HG02623 (cell line): ENCODE measurements at regions not wholly inside any gene's neighbourhood (a gene's known extent, or its start where the extent isn't known, plus 50 kb on each side); places are given as distances from the start of the nearest gene placed in this dataset.

Experiments
- ATAC-seq: cut with Tn5 transposase; IDR thresholded peaks from one replicate; pipeline ENCODE4 v1.9.1; 2021; ENCODE audit warnings: moderate library complexity; ENCODE audit not compliant: unreplicated experiment

DNA sequence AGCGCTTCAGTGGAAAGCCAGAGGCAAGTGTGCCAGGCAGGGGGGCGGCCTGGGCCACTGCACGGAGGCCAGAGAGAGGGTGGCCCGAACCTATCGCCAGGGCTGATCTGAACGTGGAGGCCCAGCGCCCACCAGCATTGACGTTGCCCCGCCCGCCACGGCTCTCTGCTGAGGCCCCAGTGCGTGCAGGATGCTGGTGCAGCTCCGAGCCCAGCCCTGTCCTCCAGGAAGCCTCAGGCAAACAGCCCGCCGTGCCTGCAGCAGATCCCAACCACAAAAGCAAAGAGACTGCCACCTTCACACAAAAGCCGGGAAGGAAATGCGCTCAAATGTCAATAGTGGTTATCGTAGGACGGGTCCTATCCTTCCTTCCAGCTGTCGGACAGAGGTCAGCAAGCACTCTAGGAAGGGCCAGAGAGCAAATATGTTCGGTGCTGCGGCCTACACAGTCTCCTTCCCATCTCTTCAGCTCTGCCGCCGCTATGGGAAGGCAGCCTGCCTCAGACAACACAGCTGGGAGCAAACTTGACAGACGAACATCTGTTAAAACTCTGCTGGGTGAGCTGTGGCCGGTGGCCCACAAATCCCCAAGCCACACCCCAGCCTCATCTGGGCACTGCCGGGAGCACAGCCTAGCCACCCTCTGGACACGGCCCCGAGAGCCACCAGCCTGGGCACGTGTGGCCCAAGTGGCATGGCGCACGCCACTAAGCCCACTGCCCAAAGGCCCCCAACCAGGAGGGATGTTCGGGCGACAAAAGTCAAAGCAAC lies 146.2 kb downstream of the CRYBB2 start:
- no peak for ATAC-seq

DNA sequence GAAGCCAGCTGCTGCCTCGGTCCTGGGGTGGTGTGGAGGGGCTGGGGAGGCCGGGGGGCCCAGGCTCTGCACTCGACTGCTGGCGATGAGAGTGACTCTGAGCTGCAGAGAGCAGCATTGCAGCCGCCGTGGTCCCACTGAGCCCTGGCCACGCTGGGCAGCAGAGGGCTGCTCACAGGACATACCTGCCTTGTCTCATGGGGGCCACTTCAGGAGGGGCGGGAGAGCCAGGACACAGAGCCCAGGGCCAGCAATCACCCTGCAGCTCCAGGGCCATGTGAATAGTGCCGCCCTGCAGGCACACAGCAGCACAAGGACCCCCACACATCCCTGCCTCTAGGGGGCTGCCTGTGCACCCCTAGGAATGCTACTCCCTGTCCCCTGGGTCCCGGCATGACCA lies 147.0 kb downstream of the CRYBB2 start:
- ATAC-seq: no peak

DNA sequence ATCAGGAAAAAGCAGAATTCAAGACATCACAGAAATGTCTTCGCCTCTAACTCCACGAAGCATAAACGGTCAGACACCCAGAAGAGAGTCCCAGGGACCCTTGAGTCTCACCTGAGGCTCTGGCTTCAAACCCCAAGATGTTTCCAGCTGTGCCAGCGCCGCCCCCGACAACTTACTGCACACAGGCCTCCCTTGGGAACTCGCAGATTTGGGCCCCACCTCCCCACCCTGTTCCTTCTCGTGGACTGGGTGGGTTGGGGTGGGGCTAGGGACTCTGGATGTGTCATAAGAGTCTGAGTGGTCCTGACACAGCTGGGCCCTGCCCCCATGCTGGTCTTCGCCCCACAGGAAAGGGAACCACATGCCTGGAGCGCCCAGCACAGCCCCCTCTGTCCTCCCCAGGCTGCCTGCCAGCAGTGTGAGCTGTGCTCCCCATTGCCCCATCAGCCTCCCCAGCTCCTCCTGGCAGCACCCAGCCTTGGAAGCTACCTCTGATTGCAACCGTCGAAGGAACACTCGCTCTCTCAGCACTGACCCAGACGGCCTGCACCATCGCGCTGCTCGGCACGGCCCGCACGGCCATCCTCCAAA lies 147.5 kb downstream of the CRYBB2 start:
- no peak for ATAC-seq

DNA sequence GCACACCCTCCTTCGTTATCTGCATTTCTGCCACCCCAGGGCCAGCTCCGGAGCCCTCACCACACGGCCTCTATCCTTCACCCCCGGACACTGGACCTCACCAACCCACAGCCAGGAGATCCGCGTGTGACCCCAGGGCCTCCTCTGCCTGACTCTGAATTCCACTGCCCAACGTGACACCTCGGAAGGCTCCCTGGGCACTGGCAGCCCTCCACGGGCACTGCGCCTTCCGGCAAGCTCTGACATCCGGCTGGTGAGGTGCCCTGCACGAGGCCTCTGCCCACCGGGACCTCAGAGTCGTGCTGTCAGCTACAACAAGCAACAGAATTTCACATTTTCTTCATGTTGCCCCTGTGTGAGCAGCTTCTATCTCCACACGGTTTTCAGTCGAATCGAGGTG lies 148.3 kb downstream of the CRYBB2 start:
- no peak for ATAC-seq

DNA sequence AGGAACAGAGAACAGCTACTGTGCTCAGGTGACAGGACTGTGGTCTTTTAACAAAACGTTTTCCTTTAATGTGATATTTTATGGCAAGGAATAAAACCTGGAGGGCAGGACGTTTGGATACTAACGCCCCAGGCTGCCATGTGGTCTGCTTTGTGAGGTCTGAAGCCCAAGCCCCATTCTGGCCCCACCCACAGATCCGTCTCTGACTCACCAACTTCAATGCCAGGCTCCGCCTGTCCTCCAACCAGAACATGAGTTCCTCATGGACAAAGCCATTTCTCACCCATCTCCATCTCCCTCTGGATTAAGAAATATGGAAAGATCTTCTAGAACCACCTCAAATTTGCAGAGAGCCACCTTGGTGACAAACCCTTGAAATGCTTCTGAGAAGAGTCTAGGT lies 148.8 kb downstream of the CRYBB2 start:
- no peak for ATAC-seq

DNA sequence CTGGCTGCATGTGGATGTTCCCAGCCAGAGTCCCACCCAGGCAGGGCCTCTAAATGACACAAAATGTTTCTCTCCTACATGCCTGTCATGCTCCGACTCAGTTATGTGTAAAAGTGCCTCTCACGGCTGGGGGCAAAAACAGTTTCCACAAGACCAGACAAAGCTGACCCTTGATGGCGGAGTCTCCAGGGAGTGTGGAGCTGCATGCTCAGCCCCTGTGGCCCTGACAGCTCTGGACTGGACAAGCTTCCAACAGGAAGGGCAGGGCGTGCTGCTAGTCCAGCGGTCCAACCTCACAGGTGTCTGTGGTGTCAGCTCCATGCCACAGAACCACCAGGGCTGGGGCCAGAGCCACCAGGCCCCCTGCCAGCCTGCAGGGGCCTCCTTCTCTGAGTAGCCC lies 149.6 kb downstream of the CRYBB2 start:
- ATAC-seq: no peak

DNA sequence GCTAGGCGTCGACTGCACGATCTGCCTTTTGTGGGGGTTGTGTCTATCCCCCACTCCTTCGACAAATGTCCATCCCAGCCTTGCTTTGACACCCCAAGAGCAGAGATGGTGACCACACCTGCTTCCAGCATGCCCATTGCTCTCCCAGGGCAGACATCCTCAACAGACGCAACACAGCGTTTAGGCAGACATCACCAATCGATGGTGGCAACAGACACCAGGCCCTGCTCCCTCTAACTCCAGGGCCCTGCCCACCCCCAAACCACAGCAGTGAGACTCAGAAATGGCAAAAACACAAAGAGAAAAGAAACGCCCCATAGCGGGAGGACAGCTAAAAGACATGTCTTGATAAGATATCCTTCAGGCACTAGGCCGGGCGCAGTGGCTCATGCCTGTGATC lies 150.9 kb downstream of the CRYBB2 start:
- ATAC-seq: no peak

DNA sequence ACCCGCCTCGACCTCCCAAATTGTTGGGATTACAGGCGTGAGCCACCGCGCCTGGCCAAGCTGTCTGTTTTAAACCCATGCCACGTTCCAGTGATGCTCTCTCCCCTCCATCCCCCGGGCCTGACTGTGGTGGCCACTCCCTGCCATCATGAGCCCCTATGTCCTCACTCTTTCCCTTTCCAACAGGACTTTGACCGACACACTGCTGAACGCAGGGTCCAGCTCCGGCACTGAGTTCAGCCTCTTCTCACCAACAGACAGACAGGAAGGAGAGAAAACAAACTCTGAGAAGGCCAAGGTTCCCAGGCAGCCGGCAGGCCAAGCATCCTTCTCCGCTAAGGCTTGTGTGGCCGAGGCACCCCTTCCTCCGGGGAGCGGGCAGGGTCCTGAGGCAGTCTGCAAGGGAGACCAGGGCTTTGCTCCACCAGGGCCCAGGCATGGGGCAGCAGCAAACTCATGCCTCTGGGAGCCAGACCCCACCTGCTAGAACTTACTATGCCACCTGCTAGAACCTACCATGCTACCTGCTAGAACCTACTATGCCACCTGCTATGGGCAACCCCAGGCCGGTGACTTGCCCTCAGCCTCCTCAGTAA lies 152.7 kb downstream of the CRYBB2 start:
- ATAC-seq: no peak

DNA sequence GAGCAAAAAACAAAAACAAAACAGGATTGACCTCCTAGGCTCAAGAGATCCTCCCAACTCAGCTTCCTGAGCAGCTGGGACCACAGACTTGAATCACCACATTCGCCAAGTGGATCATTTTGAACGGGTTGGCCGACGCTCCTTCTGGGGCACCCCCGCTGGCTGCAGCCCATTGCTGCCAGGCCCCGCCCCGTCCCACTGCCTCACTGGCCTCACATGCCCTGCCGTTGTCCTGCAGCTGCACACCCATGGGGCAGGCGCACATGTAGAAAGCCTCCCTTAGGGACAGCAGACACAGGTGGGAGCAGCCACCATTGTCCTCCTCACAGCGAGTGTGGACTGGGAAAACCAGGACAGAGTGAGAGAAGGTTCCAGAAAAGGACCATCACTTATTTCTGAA lies 154.5 kb downstream of the CRYBB2 start:
- ATAC-seq: no peak

DNA sequence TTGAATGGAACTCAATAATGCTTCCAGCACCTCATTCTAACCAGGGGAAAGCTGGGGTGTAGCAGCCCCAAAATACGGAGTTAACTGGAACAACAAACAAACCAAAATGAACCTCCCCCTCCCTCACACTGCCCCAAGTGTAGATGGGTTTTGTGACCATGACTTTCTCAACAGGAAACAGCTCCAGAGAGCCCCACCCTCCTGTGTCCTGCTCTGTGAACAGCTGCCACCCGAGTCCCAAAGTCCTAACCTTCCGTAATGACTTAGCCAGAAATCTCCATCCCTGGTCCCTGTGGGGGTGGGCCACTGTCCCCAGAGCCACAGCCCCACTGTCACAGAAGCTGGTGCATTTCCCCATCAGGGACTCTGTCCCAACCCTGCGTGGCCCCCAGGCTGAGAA lies 155.4 kb downstream of the CRYBB2 start:
- ATAC-seq: no peak

DNA sequence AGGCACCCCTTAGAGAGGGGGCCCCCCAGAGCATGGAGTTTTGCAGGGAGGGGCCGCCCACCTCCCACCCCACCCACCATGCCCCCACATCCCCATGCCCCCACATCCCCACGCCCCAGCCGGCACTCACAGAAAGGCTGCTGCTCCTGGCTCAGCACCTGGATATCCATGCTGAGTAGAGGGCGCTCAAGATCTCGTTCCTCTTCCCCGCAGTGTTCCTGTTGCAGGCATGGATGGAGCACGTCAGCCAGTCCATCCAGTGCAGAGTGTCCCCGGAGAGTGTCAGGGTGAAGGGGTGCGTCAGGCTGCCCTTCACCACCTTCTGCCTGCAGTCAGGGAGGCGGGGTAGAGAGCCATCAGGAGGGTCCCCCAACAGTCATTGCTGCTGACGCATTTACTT lies 156.2 kb downstream of the CRYBB2 start:
- ATAC-seq: no peak

DNA sequence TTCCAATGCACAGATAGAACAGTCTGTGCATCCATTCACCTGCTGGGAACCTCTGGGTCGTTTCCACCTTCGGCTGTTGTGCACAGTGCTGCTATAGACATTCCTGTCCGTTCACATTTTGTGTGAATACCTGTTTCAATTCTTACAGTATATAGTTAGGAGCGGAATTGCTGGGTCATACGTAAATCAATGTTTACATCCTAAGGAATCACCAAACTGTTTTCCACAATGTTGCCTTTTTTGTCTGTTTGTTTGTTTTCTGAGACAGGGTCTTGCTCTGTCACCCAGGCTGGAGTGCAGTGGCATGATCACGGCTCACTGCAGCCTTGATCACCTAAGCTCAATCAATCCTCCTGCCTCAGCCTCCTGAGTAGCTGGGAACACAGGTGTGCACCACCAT lies 158.3 kb downstream of the CRYBB2 start:
- no peak for ATAC-seq

DNA sequence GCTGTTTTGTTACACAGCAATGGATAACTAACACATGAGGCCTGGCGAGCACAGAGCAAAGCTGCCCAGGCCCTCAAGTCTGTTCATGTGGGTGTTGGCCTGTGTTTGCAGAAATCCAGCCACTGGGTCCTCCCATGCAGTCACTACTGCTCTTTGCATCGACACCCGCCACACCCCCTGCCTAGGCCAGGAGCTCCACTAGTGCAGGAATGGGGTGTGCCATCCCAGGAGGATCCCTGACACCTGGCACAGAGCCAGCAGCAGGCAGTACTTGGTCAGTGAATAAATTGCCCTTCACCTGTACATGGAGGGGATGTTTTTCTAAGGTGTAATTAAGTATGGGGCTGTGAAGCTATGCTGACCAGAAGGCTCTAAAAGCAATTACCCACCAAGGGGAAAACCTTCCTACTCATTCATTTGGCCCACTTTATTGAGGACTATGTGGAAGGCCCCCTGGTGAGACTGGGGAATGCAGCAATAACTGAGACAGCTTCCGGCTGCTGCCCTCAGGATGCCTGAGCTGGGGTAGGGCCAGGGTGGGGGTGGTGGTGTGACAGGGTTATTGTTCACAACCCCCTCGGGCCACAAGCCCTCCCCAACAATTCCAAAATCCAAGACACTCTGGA lies 160.8 kb downstream of the CRYBB2 start:
- no peak for ATAC-seq

DNA sequence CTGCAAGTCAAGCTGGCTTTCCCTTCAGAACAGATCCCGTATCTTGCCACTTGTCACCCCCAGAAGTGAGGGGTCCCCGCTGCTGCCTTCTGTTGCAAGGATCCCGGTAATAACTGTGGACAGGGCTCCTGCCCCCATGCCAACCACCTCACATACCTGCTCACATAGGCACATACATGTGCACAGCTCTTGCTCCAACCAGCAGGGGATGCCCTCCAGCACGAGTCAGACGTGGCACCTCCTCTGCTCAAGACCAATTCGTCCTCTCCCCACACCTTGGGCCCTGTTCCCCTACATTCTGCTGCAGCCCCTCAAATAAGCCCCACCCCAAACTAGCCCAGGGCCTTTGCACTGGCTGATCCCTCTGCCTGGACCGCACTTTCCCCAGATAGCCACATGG lies 163.3 kb downstream of the CRYBB2 start:
- ATAC-seq: no peak

DNA sequence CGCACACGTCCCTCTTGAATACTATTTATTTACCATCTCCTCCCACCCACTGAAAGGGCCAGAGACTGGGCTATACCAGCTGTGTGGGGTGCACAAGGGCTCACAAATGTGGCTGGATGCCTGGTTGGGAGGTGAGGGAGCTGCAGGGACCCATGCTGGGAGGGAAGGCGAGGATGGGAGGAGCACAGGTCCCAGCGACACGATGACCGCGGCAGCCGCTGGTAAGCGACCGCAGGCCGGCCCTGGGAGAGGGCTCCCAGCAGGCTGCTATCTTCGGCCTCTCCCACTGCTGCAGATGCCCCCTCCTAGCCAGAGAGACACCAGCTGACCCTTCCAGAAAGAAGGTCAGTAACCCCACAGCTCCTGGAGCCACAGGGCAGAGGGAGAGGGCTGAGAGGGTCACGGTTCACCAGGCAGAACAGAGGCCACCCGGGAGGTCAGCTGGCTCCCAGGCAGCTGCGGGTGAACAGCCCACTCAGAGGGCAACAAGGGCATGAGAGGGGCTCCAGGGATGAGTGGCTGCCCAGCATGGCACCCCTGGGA lies 163.9 kb downstream of the CRYBB2 start:
- no peak for ATAC-seq

DNA sequence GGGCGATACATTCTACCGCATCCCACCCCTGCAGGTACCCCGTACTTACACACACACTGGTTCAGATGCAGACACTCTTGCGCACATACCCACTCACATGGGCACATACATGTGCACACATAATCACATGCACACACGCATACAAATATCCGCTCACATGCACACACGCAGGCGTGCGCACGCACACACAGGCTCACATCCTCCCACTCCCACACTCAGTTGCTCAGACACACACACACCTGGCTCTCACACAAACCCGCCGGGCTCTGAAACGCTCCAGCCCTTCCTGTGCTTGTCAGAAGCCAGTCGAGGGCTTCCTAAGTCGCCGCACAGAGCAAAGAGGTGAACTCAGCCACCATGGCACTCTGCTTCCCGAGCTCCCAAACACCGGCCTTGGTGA lies 164.5 kb downstream of the CRYBB2 start:
- no peak for ATAC-seq

DNA sequence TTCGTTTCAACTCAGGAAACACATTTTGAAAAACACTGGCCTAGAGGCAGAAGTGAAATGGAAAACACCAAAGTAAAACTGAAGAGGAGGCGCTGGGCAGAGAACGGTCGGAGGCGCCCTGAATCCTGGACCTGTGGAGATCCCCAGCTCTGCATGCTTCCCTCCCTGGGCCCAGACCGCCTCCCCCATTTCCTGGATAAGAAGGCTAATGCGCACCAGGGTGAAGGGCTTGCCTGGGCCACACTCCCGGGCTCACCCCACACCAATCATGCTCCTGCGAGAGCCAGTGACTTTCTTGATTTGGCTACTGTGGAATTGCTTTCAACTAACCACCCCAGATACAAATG lies 167.1 kb downstream of the CRYBB2 start:
- ATAC-seq: no peak

DNA sequence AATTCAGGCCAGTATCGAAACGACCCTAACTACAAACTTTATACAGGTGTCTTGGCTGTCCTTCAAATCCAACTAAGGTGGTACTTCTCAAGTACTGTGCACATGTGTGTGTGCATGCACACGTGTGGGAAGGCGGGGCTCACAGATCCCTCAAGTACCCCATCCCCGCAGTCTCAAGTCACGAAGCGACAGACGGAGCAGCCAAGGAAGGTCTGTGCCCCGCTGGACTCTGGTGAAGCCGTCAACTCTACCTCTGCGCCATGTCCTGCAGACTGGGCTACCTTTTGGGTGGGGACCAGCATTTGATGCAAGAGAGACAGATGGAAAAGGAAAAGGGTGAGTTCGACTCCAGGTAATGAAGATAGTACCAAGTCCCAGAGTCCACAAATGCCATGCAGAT lies 169.0 kb downstream of the CRYBB2 start:
- ATAC-seq: no peak

DNA sequence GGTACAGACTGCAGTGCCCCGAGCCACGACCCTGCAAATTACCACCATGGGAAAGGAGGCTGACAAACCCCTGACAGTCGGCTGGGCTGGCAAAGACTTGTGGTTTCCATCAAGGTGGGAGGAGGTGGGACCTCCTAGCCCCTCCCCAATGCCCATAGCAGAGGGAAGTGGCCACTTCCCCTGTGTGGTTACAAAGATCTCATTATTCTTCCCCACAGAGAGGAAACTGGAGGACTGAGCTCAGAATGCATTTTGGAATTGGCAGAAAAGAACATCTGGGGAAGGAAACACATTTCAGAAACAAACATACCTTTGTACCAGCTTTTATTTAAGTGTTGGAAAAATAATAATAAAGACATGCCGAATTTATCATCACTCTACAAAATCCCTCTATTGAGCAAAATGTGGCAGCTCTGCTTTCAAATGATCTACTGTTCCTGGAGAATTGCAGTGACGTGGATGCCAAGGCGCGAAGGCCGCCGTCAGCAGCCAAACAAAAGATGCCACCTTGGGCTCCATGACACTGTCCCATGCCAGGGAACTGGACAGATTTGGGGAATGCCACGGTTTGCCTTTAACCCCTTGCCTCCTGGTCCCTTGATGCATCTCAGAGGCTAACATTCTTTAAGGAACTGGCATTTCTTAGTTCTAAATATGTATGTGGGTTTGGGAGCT lies 169.6 kb downstream of the CRYBB2 start:
- no peak for ATAC-seq

DNA sequence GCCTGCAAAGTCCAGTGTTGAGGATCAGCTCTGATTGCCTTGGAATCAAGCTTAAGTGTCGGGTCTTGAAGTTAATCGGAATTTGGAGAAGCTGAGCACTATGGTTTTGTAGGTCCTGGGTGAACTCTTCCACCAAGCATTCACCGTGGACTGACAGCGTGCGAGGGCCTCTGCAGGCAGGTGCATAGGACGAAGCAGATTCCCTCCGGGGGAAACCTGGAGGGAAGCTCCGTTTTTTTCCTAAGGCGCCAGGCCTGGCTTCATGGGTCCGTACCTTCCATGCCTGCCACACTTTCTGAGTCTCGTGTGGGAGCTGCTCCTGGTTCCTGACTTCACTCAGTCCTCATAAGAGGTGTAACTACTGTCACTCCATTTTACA lies 170.1 kb downstream of the CRYBB2 start:
- ATAC-seq: no peak
